Rectal smooth muscle tissue (tissue), 1 donor: ENCODE measurements at regions not wholly inside any gene's neighbourhood (a gene's known extent, or its start where the extent isn't known, plus 50 kb on each side); places are given as distances from the start of the nearest gene placed in this dataset.

ENCODE experiments used
- H3K27ac ChIP-seq: one replicate; pipeline ENCODE4 v1.7.0; 2013; ENCODE audit warnings: low read depth, low read length, inconsistent platforms
- H3K27me3 ChIP-seq: one replicate; pipeline ENCODE4 v1.7.0; 2013; ENCODE audit warnings: low read length; ENCODE audit not compliant: control insufficient read depth, insufficient read depth
- H3K36me3 ChIP-seq: one replicate; pipeline ENCODE4 v1.7.0; 2013; ENCODE audit warnings: low read length; ENCODE audit not compliant: control insufficient read depth, insufficient read depth
- H3K4me1 ChIP-seq: one replicate; pipeline ENCODE4 v1.7.0; 2013; ENCODE audit warnings: low read length; ENCODE audit not compliant: control insufficient read depth, insufficient read depth
- H3K4me3 ChIP-seq: one replicate; pipeline ENCODE4 v1.7.0; 2013; ENCODE audit warnings: low read length
- H3K9ac ChIP-seq: one replicate; pipeline ENCODE4 v1.7.0; 2013; ENCODE audit warnings: low read length

DNA sequence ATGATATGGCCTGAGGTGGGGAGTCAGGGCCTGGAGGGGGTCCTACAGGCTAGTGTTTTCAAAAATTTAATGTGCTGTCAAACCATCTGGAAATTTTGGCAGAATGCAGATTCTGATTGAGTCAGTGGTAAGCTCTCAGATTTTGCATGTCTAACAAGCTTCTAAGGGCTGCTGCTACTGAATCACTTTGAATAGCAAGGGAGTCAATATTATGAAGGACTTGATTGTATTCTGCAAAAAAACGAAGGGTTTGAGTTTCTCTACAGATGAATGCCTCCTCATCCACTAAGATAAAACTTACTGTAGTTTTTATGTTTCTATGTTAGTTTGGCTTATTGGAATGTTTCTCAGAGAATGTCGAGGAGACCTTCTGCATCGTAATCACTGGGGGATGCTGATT, 179.5 kb downstream of the TMEM38B start:
- no peaks in the 10 kb centered on the region for H3K4me1 ChIP-seq
- no peaks in the 10 kb centered on the region for H3K27me3 ChIP-seq
- H3K4me3 ChIP-seq = no peak overlapping the region
- no peak overlapping the region for H3K27ac ChIP-seq
- no peak overlapping the region for H3K9ac ChIP-seq
- no peaks in the 10 kb centered on the region for H3K36me3 ChIP-seq

DNA sequence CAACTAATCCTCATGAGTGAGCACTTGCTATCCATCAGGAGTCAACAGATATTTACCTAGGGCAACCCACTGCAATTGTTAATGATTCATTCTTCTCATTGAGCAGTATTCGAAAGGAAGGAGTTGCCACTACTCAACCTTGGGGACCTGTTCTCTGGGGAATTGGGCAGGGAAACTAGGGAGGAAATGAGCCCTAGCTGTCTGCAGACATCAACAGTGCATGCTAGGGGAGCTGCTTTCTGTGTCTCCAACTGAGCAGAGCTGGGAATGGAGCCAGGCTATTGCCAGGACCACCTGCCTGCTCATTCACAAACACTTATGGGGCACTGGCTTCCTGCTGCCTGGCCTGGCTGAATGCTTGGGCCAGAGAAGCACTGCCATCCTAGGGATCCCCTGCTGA, 183.4 kb downstream of the TMEM38B start:
- no peaks in the 10 kb centered on the region for H3K4me1 ChIP-seq
- no peaks in the 10 kb centered on the region for H3K36me3 ChIP-seq
- H3K4me3 ChIP-seq = no peak overlapping the region
- no peaks in the 10 kb centered on the region for H3K27me3 ChIP-seq
- H3K27ac ChIP-seq = no peak overlapping the region
- no peak overlapping the region for H3K9ac ChIP-seq

DNA sequence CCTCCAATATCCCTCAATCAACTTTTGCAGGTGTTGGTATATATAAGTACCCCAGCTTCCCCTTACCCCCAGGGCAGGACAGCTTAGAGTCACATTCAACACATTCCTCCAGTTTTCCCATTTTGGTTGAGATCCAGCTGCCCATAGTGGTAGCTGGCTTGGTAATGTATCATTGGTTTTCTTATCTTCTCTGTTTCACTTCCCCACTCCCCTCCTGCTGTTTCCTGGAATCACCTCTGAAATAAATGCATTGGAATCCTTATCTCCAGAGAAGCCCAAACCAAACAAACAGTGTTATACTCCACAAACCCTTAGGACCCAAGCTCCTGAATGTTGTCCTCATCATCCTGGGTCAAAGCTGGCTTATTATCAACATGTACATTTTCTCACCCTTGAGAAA, 184.8 kb downstream of the TMEM38B start:
- no peak overlapping the region for H3K4me3 ChIP-seq
- H3K9ac ChIP-seq = no peak overlapping the region
- no peaks in the 10 kb centered on the region for H3K27me3 ChIP-seq

DNA sequence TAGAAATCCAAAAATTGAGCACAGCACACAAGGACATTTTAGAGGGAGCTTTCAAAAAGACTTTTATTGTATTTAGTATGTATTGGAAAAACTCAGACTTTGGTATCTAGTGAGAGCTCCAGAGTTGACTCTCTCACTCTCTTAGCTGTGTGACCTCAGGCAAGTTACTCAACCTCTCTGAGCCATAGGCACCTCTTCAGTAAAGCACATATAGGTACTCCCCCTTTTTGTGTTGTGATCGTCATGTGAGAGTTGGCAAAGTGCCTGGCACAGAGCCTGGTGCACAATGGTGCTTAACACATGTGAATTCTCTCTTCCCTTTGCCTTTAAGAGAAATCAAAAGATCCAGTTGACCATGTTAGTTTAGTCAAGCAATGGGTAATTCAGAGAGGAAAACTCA, 186.2 kb downstream of the TMEM38B start:
- Histone ChIP-seq H3K27ac (no peak overlapping the region), H3K36me3 (no peaks in the 10 kb centered on the region), H3K27me3 (no peaks in the 10 kb centered on the region), H3K9ac (no peak overlapping the region), H3K4me1 (no peaks in the 10 kb centered on the region), H3K4me3 (no peak overlapping the region)

More for the DNA sequence above, 184.8 kb downstream of the TMEM38B start:
- Histone ChIP-seq H3K4me1 (no peaks in the 10 kb centered on the region), H3K27ac (no peak overlapping the region), H3K36me3 (no peaks in the 10 kb centered on the region)

DNA sequence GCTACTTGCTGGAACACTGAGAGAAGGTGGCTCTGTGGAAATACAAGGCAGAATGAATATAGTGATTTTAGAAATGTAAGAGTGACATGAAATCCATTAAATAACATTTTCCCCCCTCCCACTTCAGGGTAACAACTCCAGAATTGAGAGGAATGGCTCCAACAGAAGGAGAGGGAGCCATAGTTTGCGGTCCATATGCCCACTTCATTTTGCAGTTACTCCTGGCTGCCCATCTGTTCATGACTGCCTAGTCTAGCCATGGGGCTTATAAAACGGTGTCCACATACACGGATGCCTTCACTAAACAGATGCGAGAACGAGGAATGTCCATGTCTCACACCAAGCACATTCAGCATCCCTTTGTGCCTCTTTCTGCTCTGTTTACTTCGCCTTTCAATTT, 186.7 kb downstream of the TMEM38B start:
- H3K36me3 ChIP-seq = no peaks in the 10 kb centered on the region
- no peak overlapping the region for H3K9ac ChIP-seq
- H3K27me3 ChIP-seq = no peaks in the 10 kb centered on the region
- H3K27ac ChIP-seq = no peak overlapping the region
- H3K4me1 ChIP-seq = no peaks in the 10 kb centered on the region
- no peak overlapping the region for H3K4me3 ChIP-seq

DNA sequence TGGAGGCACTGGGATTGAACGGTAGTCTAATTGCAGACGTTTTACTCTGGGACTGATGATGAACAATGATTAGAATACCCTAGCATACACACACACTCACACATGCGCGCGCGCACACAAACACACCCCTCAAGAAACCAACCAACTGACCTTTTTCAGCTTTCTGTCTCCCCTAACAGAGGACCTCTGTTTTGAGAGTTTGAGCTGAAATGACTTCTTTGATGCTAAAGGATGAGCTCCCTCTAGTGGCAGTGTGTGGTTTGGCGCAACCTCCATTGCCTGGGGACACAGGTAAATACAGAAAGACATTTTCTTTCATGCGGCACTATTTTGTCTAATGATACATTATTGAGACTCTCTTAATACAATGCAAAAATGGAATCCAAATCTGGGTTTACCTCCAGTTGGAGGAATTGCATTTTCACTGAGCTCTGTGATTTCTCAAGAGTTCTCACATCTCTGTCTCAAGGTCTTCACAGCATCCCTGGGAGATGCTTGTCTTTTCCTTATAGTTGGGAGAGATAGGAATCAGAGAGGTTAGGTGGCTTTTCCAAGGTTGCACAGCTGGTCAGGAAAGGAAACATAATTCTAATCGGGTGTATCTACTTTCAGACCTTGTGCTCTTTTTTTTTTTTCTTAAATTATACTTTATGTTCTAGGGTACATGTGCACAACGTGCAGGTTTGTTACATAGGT, 187.5 kb downstream of the TMEM38B start:
- Histone ChIP-seq H3K27me3 (no peaks in the 10 kb centered on the region), H3K4me1 (no peaks in the 10 kb centered on the region), H3K9ac (no peak overlapping the region), H3K27ac (no peak overlapping the region), H3K4me3 (no peak overlapping the region), H3K36me3 (no peaks in the 10 kb centered on the region)

DNA sequence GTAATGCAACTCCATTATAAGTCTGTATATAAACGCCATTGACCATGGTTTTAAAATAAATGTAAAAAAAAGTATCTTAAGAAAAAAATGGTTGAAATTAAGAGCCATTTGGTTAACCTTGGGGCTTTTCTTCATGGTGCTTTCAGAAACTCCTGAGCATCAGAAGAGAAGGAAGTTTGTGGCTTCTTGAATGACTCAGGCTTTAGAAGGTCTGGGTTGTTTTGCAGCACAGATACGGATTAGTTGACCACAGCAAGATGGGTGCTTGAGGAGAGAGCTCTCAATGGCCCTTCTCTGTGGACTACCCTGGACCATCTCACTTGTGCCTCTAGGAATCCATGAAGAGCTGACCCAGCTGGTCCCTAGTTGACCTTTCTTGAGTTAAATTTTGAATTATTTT, 189.5 kb downstream of the TMEM38B start:
- Histone ChIP-seq H3K4me1 (no peaks in the 10 kb centered on the region), H3K36me3 (no peaks in the 10 kb centered on the region), H3K27ac (no peak overlapping the region), H3K27me3 (no peaks in the 10 kb centered on the region), H3K4me3 (no peak overlapping the region), H3K9ac (no peak overlapping the region)

DNA sequence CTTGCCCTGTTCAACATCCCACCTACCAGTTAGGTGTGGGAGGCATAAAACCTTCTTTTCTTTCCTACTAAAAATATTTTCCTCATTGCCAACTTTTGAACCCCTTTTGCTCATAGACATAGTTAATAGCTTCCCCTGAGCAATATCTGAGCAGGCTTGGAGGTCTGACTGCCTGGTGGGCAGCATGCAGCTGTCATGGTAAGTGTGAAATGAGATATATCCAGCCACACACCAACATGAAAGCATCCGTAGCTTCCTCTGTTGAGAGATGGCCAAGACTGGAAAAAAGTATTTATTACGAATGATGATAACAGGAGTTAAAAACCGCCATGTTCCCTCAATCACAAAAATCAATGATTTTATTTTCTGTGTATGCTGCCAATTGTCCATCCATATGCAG, 190.1 kb downstream of the TMEM38B start:
- H3K4me3 ChIP-seq = no peak overlapping the region
- H3K9ac ChIP-seq = no peak overlapping the region
- no peaks in the 10 kb centered on the region for H3K27me3 ChIP-seq
- no peak overlapping the region for H3K27ac ChIP-seq
- no peaks in the 10 kb centered on the region for H3K36me3 ChIP-seq
- H3K4me1 ChIP-seq = no peaks in the 10 kb centered on the region

DNA sequence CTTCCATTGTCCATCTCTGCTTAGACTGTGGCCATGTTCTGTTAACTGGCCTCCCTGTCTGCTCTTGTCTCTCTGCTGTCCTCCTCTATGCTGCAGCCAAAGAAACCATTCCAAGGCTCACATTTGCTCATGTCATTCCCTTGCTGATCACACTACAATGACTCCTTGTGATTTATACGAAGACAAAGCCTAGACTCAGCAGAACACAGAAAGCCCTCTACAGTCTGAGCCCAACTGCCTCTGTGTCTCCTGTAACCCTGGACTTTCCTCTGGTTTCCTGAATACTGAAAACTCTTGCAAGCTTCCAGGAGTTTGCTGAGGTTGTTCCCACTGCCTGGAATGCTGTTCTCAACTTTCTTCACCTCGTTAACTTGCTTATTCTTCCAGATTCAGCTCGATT, 191.8 kb downstream of the TMEM38B start:
- Histone ChIP-seq H3K27me3 (no peaks in the 10 kb centered on the region), H3K27ac (no peak overlapping the region), H3K36me3 (no peaks in the 10 kb centered on the region), H3K9ac (no peak overlapping the region), H3K4me3 (no peak overlapping the region), H3K4me1 (no peaks in the 10 kb centered on the region)

DNA sequence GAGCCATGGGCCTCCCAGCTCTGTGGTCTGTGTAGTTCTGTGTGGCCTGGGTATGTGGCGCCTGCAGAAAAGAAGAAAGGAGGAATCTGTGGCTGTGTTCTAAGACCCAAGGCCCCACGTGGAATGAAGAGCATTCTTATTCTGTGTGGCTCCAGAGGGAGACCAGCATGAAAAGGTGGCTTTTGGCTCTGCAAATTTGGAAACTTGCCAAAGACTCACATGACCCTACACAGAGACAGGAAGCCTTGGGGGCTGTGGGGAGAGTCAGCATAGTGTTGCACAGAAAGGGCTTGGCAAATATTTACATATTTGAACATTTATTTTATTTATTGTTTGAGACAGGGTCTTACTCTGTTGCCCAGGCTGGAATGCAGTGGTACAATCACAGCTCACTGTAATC, 193.3 kb downstream of the TMEM38B start:
- Histone ChIP-seq H3K4me1 (no peaks in the 10 kb centered on the region), H3K27me3 (no peaks in the 10 kb centered on the region), H3K27ac (no peak overlapping the region), H3K36me3 (no peaks in the 10 kb centered on the region), H3K9ac (no peak overlapping the region), H3K4me3 (no peak overlapping the region)

DNA sequence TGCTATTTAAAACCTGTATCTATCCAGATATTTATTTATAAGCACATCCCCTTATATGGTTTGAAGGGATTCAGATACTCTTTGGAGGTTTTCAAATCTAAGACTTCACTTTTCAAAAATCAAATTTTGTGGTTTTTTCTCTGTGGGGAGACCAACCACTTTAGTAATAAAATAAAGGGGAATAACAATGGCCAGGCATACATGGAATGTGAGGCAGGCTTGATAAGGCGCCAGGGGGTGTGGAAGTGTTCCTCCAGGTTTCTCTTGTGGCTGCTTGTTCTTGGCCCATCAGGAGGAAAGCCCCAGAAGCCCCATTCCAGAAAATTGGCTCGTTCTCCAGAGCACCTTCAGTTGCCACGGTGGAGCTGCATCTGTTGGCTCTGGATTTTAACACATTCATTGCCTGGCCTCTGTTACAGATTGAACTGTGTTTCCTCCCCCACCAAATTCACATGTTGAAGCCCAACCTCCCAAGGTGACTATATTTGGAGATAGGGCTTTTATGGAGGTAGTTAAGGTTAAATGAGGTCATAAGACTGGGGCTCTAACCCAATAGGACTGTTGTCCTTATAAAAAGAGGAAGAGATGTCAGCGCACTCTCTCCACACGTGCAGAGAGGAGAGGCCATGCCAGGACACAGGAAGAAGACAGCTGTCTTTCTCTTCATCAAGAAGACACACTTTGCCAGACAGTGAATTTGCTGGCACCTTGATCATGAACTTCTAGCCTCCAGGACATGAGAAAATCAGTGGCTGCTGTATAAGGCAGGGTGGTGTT, 195.9 kb downstream of the TMEM38B start:
- no peak overlapping the region for H3K9ac ChIP-seq
- no peaks in the 10 kb centered on the region for H3K27me3 ChIP-seq
- no peak overlapping the region for H3K4me3 ChIP-seq
- H3K36me3 ChIP-seq = no peaks in the 10 kb centered on the region
- H3K4me1 ChIP-seq = no peaks in the 10 kb centered on the region
- no peak overlapping the region for H3K27ac ChIP-seq

DNA sequence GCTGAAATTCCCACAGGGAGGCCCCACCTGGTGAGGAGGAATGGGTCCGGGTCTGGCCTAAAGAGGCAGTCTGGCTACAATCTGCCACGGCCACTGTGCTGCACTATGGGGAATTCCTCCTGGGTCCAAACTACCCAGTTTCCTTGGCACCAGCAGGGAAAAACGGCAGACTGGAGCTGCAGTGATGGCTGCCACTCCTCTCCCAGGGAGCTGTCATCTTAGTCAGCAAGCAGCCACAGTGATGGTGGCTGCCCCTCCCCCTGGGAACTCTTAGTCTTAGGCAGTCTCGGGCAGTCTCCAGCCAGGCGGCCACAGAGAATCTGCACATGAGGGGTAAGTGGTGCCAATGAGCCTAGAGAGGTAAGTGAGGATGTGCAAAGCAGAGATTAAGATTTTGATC, 205.8 kb downstream of the TMEM38B start:
- Histone ChIP-seq H3K27ac (no peak overlapping the region), H3K4me3 (no peak overlapping the region), H3K9ac (no peak overlapping the region), H3K27me3 (no peaks in the 10 kb centered on the region), H3K4me1 (no peaks in the 10 kb centered on the region), H3K36me3 (no peaks in the 10 kb centered on the region)
